Tibial artery (tissue), 4 donors: ENCODE measurements at regions not wholly inside any gene's neighbourhood (a gene's known extent, or its start where the extent isn't known, plus 50 kb on each side); places are given as distances from the start of the nearest gene placed in this dataset.

Source experiments
- DNase-seq, 2 donors: peaks; one replicate each; pipeline ENCODE4 v3.0.0-alpha.2; 2019
- H3K27ac ChIP-seq, 2 donors: fragments of 200-600 bp; sonication (generic) in 1 of 2; 1 replicate in 1 of 2; 2 replicates in 1 of 2; pipeline ENCODE4 v1.5.1; 2018 to 2019; ENCODE audit warnings: mild to moderate bottlenecking in 1 of 2
- H3K27me3 ChIP-seq, 2 donors: fragments of 200-600 bp; sonication (generic) in 1 of 2; one replicate each; pipeline versions ENCODE4 v1.5.1 to v1.6.0; 2016 to 2019
- H3K36me3 ChIP-seq, 3 donors: fragments of 200-600 bp; sonication (generic) in 2 of 3; one replicate each; pipeline ENCODE4 v1.5.1; 2016 to 2019; ENCODE audit warnings: mild to moderate bottlenecking in 2 of 3
- H3K4me1 ChIP-seq, 4 donors: fragments of 200-600 bp; sonication (generic) in 2 of 4; 1 replicate in 3 of 4; 2 replicates in 1 of 4; pipeline ENCODE4 v1.5.1; 2016 to 2019
- H3K4me3 ChIP-seq, 2 donors: fragments of 200-600 bp; sonication (generic) in 1 of 2; 1 replicate in 1 of 2; 2 replicates in 1 of 2; pipeline ENCODE4 v1.5.1; 2018 to 2019; ENCODE audit warnings: mild to moderate bottlenecking in 2 of 2
- H3K9me3 ChIP-seq, 3 donors: fragments of 200-600 bp; sonication (generic) in 1 of 3; one replicate each; pipeline ENCODE4 v1.5.1; 2016 to 2019
- CTCF ChIP-seq, 2 experiments: fragments of 200-600 bp in 1 of 2; fragments of 450-650 bp in 1 of 2; IDR thresholded peaks; one replicate each; pipeline ENCODE4 v1.5.1; 2017 to 2019; ENCODE audit warnings: antibody characterized with exemption in 2 of 2, mild to moderate bottlenecking in 1 of 2, moderate library complexity in 1 of 2
- intact Hi-C: fragments of 100-400 bp; cut with DNase I; formaldehyde crosslinking; loops from one replicate; pipeline ENCODE4 v1.15.0; 2023; ENCODE audit warnings: low total_unique reads

DNA sequence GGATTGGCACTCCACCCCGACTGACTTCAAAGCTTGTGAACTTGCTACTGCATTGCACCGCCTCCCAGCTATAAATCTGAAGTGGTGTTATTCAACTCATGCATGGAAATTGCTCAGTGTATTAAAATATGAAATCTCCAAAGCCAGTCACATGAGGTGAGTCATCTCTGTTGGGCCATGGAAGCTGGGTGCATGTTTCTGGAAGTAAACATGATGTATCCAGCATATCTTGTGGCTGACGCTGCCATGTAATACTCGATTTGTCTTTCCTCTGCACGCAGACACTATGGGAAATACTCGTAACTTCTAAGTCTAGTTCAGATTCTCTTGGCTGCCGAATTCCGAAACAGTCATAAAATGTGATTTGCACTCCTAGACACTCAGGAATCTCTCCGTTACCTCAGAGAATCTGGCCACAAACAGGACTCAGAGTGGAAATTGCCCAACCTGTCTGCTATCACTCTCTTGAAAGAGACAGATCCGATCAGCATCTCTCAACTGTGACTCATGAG, 154.9 kb upstream of the MPPED2 start:
- intact Hi-C loops = no loop called here
- no peak overlapping the region for H3K4me3 ChIP-seq
- H3K27ac ChIP-seq = no peak overlapping the region

DNA sequence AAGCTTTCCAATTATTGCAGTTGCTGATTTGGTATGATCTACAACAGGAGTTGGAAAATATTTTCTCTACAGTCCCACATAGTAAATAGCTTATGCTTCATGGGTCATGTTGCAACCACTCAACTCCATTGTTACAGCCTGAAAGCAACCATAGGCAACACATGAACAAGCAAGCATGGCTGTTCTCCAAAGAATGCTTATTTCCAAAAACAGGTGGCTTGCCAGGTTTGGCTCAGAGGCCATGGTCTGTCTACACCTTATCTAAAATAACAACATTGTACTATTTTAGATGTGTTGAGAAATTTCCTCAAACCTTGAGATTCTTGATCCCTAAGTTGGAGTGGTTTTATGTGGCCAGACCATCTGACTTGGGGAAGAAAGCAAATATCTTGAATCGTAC, 153.9 kb upstream of the MPPED2 start:
- Histone ChIP-seq H3K4me3 (no peak overlapping the region), H3K9me3 (no peaks in the 10 kb centered on the region), H3K27me3 (no peaks in the 10 kb centered on the region), H3K36me3 (no peaks in the 10 kb centered on the region), H3K27ac (no peak overlapping the region), H3K4me1 (no peaks in the 10 kb centered on the region)
- no peak for DNase-seq
- intact Hi-C loops = no loop called here
- no peak for TF ChIP-seq CTCF (IDR thresholded peaks at IDR 0.05)

More for the DNA sequence above, 154.9 kb upstream of the MPPED2 start:
- TF ChIP-seq CTCF (IDR thresholded peaks at IDR 0.05) = no peak
- no peaks in the 10 kb centered on the region for H3K36me3 ChIP-seq
- H3K9me3 ChIP-seq = no peaks in the 10 kb centered on the region
- no peaks in the 10 kb centered on the region for H3K4me1 ChIP-seq
- no peak for DNase-seq
- H3K27me3 ChIP-seq = no peaks in the 10 kb centered on the region

DNA sequence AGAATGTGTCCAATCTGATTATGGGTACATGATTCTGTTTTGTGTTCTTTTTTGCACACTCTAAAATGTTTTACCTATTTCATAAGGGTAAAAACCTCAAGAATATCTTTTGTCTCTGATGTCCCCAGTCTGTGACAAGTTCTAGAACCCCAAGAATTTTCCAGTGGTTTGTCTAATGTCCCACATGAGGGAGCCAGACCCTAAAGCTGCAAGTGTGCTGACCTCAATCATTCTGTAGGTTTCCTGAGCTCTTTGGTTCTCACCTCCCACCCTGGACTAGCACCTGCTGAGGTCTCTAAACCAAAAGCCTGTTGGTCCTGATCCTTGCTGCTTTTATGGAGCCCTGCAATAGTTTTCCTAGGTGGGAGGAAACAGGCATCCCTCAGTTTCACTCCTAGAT, 149.8 kb upstream of the MPPED2 start:
- Histone ChIP-seq H3K4me1 (no peaks in the 10 kb centered on the region), H3K27me3 (no peaks in the 10 kb centered on the region), H3K36me3 (no peaks in the 10 kb centered on the region), H3K4me3 (no peak overlapping the region), H3K9me3 (no peaks in the 10 kb centered on the region), H3K27ac (no peak overlapping the region)
- DNase-seq = no peak
- no peak for TF ChIP-seq CTCF (IDR thresholded peaks at IDR 0.05)
- intact Hi-C loops = no loop called here

- no peaks in the 10 kb centered on the region for H3K27me3 ChIP-seq
- H3K9me3 ChIP-seq = no peaks in the 10 kb centered on the region
- H3K36me3 ChIP-seq = no peaks in the 10 kb centered on the region
- no peak for TF ChIP-seq CTCF (IDR thresholded peaks at IDR 0.05)
- no peak for DNase-seq
- no peak overlapping the region for H3K27ac ChIP-seq
- no peaks in the 10 kb centered on the region for H3K4me1 ChIP-seq
- no peak overlapping the region for H3K4me3 ChIP-seq
- intact Hi-C loops = no loop called here
These were observed 147.6 kb upstream of the MPPED2 start for GRCh38 chr11:30733748-30734147.

- no peak overlapping the region for H3K27ac ChIP-seq
- H3K36me3 ChIP-seq = no peaks in the 10 kb centered on the region
- intact Hi-C loops = no loop called here
- no peak for DNase-seq
- no peak for TF ChIP-seq CTCF (IDR thresholded peaks at IDR 0.05)
- no peaks in the 10 kb centered on the region for H3K9me3 ChIP-seq
- no peak overlapping the region for H3K4me3 ChIP-seq
- no peaks in the 10 kb centered on the region for H3K27me3 ChIP-seq
- H3K4me1 ChIP-seq = no peaks in the 10 kb centered on the region
These were observed 143.9 kb upstream of the MPPED2 start for GRCh38 chr11:30730011-30730410.

GRCh38 chr11:30729187-30729713, 143.1 kb upstream of the MPPED2 start:
- Histone ChIP-seq H3K4me1 (no peaks in the 10 kb centered on the region), H3K9me3 (no peaks in the 10 kb centered on the region), H3K36me3 (no peaks in the 10 kb centered on the region), H3K27me3 (no peaks in the 10 kb centered on the region), H3K4me3 (no peak overlapping the region), H3K27ac (no peak overlapping the region)
- intact Hi-C loops = no loop called here
- no peak for DNase-seq
- no peak for TF ChIP-seq CTCF (IDR thresholded peaks at IDR 0.05)
